Ishikawa (cell line): ENCODE measurements at regions not wholly inside any gene's neighbourhood (a gene's known extent, or its start where the extent isn't known, plus 50 kb on each side); places are given as distances from the start of the nearest gene placed in this dataset.

ENCODE experiments used
- CEBPB ChIP-seq: IDR thresholded peaks from 2 replicates; pipeline ENCODE4 v1.6.1; 2012
- CREB1 ChIP-seq: IDR thresholded peaks from 2 replicates; pipeline ENCODE4 v1.6.1; 2012; ENCODE audit warnings: low read depth
- EGR1 ChIP-seq: IDR thresholded peaks from 2 replicates; pipeline ENCODE4 v1.6.1; 2012
- EP300 ChIP-seq: IDR thresholded peaks from 2 replicates; pipeline ENCODE4 v1.6.1; 2012; ENCODE audit warnings: borderline replicate concordance
- FOXM1 ChIP-seq: IDR thresholded peaks from 2 replicates; pipeline ENCODE4 v1.6.1; 2012; ENCODE audit warnings: low read depth, borderline replicate concordance
- NFIC ChIP-seq: IDR thresholded peaks from 2 replicates; pipeline ENCODE4 v1.6.1; 2012
- RAD21 ChIP-seq: IDR thresholded peaks from 2 replicates; pipeline ENCODE4 v1.6.1; 2012; ENCODE audit warnings: low read depth
- TAF1 ChIP-seq: IDR thresholded peaks from 2 replicates; pipeline ENCODE4 v1.6.1; 2012; ENCODE audit warnings: low read depth, mild to moderate bottlenecking
- TCF12 ChIP-seq: IDR thresholded peaks from 2 replicates; pipeline ENCODE4 v1.6.1; 2012; ENCODE audit warnings: low read depth
- TEAD4 ChIP-seq: IDR thresholded peaks from 2 replicates; pipeline ENCODE4 v1.6.1; 2012
- YY1 ChIP-seq: IDR thresholded peaks from 2 replicates; pipeline ENCODE4 v1.6.1; 2012; ENCODE audit warnings: low read depth
- ZBTB7A ChIP-seq: IDR thresholded peaks from 2 replicates; pipeline ENCODE4 v1.6.1; 2012; ENCODE audit warnings: low read depth
- TF ChIP-seq, protein P1 (sequence below): IDR thresholded peaks from 2 replicates; pipeline ENCODE4 v1.6.1; 2012; ENCODE audit warnings: low read depth, mild to moderate bottlenecking
- TF ChIP-seq, protein P2 (sequence below): IDR thresholded peaks from 2 replicates; pipeline ENCODE4 v1.6.1; 2012
- TF ChIP-seq, protein P3 (sequence below): IDR thresholded peaks from 2 replicates; pipeline ENCODE4 v1.6.1; 2012

DNA sequence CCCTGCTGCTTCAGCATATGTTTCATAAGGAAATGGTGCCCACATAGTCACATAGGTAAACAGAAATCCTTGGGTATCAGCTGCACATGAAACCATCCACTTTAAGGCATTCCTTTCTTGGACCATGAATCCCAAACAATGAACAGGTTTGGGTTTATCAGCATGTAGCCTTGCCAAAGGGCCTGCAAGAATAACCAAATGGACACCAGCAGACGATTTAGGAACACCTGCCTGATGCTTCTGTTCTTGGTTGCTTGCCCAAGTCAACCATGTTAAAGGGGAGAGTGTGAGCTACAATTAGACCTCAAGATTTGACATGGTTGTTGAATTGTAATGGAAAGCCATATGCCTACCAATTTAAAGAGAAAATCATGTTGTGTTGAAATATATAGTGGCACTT, 1342.7 kb upstream of the PIK3C3 start:
- TF ChIP-seq TEAD4 (no peak), RAD21 (no peak), TAF1 (no peak), NFIC (no peak), YY1 (no peak)

DNA sequence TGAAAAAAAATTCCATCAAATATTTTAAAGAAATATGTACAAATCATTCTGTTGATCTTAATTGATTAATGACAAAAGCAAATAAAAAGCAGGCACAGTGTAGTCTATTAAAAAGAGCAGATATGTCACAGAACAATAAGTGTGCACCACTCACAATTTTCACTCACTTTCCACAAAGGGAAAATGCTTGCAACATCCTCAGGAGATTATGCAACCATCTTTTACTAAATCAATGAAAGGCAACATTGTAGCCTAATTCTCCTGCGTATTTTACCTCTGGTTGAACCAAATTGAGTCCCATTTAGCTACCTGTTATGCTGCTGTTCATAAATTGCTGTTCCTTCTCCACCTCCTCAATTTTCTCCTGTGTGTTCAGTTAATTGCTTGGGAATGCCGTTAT, 1346.8 kb upstream of the PIK3C3 start:
- no peak for TF ChIP-seq RAD21
- TF ChIP-seq, protein P1, sequence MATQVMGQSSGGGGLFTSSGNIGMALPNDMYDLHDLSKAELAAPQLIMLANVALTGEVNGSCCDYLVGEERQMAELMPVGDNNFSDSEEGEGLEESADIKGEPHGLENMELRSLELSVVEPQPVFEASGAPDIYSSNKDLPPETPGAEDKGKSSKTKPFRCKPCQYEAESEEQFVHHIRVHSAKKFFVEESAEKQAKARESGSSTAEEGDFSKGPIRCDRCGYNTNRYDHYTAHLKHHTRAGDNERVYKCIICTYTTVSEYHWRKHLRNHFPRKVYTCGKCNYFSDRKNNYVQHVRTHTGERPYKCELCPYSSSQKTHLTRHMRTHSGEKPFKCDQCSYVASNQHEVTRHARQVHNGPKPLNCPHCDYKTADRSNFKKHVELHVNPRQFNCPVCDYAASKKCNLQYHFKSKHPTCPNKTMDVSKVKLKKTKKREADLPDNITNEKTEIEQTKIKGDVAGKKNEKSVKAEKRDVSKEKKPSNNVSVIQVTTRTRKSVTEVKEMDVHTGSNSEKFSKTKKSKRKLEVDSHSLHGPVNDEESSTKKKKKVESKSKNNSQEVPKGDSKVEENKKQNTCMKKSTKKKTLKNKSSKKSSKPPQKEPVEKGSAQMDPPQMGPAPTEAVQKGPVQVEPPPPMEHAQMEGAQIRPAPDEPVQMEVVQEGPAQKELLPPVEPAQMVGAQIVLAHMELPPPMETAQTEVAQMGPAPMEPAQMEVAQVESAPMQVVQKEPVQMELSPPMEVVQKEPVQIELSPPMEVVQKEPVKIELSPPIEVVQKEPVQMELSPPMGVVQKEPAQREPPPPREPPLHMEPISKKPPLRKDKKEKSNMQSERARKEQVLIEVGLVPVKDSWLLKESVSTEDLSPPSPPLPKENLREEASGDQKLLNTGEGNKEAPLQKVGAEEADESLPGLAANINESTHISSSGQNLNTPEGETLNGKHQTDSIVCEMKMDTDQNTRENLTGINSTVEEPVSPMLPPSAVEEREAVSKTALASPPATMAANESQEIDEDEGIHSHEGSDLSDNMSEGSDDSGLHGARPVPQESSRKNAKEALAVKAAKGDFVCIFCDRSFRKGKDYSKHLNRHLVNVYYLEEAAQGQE, result no peak
- TF ChIP-seq NFIC, result no peak
- no peak for TF ChIP-seq CREB1
- TF ChIP-seq, protein P2, sequence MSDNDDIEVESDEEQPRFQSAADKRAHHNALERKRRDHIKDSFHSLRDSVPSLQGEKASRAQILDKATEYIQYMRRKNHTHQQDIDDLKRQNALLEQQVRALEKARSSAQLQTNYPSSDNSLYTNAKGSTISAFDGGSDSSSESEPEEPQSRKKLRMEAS, result no peak
- TF ChIP-seq TCF12, result no peak
- TF ChIP-seq TAF1, result no peak
- TF ChIP-seq EP300, result no peak
- TF ChIP-seq EGR1, result no peak
- TF ChIP-seq, protein P3, sequence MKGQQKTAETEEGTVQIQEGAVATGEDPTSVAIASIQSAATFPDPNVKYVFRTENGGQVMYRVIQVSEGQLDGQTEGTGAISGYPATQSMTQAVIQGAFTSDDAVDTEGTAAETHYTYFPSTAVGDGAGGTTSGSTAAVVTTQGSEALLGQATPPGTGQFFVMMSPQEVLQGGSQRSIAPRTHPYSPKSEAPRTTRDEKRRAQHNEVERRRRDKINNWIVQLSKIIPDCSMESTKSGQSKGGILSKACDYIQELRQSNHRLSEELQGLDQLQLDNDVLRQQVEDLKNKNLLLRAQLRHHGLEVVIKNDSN, result no peak

DNA sequence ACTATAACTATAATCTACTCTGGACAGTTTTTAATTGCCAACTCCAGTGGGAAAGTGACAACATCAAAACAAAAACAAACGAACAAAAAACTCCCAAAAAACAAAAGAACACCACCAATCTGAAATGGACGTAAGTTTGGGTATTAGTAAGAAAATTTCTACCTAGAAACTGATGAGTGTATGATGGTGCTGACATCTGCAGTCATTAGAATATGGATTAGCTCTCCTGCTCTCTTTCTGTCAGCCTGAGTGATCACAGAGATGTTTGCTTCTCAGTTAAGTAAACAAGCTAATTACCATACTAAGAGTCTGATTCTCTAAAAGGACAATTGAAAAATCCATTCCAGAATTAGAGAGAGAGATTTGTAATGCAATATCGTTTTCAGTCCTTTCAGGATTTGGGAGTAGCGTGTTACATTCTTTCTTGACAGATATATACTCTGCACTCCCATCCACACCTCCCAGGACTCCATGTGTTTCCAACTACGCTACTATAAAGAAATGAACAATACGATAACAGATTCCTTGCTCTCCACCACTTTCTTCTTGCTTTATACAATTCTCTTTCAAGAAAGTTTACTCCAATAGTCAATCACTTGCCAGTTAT, 1347.4 kb upstream of the PIK3C3 start:
- TF ChIP-seq TEAD4, result no peak
- TF ChIP-seq TCF12, result no peak
- TF ChIP-seq, protein P2, result no peak
- TF ChIP-seq CREB1, result no peak

DNA sequence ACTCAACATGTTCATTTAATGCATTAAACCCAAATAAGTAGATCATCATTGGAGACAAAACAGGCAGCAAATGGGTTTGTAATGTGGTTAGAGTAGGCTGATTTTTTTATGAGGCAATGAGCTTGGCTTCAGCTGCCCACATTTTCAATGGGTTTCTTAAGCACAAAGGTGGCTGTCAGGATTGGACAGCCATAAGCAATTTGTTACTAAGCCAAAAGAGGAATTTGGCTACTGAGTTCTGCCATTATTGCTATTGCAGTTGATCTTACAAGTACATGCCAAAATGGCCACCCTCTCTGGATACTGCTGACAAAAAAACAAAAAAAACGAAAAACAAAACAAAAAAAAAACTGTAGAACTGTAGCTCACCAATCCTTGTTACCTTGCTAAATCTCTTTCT, 1348.0 kb upstream of the PIK3C3 start:
- TF ChIP-seq CEBPB, result no peak
- TF ChIP-seq, protein P2, result no peak
- no peak for TF ChIP-seq TCF12
- no peak for TF ChIP-seq TEAD4
- no peak for TF ChIP-seq CREB1

DNA sequence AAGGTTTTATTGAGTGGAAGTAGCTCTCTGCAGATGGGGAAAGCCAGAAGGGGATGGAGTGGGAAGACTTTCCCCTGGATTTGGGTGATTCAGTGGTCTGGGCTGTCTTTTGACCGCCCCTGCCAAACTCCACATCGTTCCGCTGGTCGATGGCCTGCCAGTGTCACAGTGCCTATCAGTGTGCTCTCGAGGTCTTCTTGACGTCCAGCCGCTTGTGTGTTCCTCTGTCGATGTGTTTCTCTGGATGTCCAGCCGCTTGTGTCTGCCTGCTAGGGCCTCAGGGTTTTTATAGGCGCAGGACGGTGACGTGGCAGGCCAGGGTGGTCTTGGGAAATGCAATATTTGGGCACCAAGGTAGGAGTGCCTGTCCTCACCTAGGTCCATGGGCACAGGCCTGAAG, 1371.4 kb upstream of the PIK3C3 start:
- no peak for TF ChIP-seq EP300
- no peak for TF ChIP-seq TEAD4
- no peak for TF ChIP-seq FOXM1
- TF ChIP-seq NFIC, result no peak
- TF ChIP-seq ZBTB7A, result no peak
- TF ChIP-seq CEBPB, result no peak
- TF ChIP-seq, protein P3, result no peak
- no peak for TF ChIP-seq TAF1
- no peak for TF ChIP-seq YY1
- no peak for TF ChIP-seq EGR1
- TF ChIP-seq CREB1, result no peak
- TF ChIP-seq, protein P2, result no peak
- TF ChIP-seq, protein P1, result no peak

DNA sequence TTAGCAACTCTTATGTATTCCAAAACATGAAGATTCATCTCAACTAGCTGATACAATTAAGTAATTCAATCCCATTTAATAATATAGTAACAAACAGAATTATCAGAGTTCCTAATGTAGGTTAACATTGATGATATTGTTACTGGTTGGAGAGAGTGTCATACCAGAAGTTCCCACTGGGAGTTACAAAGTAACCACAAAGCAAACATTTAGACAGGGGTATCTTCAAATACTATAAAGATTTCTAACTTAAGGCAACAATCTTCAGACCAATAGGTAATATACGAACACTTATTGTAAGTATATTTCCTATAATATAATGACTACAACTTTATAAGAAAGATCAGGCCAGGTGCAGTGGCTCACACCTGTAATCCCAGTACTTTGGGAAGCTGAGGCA, 1372.9 kb upstream of the PIK3C3 start:
- TF ChIP-seq CREB1 (no peak), TAF1 (no peak), TEAD4 (no peak)

DNA sequence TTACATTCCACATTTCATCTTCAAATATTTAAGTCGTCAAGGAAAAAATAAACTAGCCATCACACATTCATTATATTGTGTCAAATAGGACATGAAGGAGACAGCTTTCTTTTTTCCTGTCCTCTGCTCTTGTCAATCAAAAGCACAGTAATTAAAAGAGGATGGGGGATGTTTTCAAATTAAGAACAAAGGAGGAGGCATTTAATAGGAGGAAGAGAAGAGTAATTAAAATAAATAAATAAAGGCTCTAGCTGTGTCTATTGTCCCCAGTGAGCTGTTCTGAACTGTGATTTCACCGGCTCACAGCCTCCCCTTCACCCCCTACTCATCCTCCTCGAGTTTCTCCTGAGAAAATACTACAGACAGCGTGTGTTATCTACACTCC, 1377.1 kb upstream of the PIK3C3 start:
- TF ChIP-seq TCF12, result no peak
- TF ChIP-seq RAD21, result no peak
- TF ChIP-seq, protein P3, result no peak
- TF ChIP-seq TEAD4, result no peak
- no peak for TF ChIP-seq CREB1
- TF ChIP-seq, protein P2, result no peak
- no peak for TF ChIP-seq YY1
